Loucy (cell line): ENCODE measurements at regions not wholly inside any gene's neighbourhood (a gene's known extent, or its start where the extent isn't known, plus 50 kb on each side); places are given as distances from the start of the nearest gene placed in this dataset.

Experiments used
- H2AFZ ChIP-seq: fragments of 200-600 bp; sonication (generic); 2 replicates; pipeline ENCODE4 v1.6.0; 2016; ENCODE audit warnings: antibody characterized with exemption, mild to moderate bottlenecking, low read length, moderate library complexity
- H3F3A ChIP-seq: fragments of 200-600 bp; 2 replicates; pipeline ENCODE4 v1.6.0; 2016; ENCODE audit warnings: antibody characterized with exemption, low read depth, mild to moderate bottlenecking
- H3K27me3 ChIP-seq: fragments of 200-600 bp; sonication (generic); 2 replicates; pipeline ENCODE4 v1.6.1; 2014; ENCODE audit warnings: low read length, mild to moderate bottlenecking; ENCODE audit not compliant: insufficient read depth, poor library complexity, severe bottlenecking
- H3K36me3 ChIP-seq: fragments of 200-600 bp; sonication (generic); 2 replicates; pipeline ENCODE4 v1.6.1; 2016; ENCODE audit warnings: low read length; ENCODE audit not compliant: insufficient read depth
- H3K4me1 ChIP-seq: fragments of 200-600 bp; sonication (generic); 2 replicates; pipeline ENCODE4 v1.5.1; 2014; ENCODE audit warnings: low read length, mild to moderate bottlenecking; ENCODE audit not compliant: insufficient read depth, poor library complexity, severe bottlenecking
- H3K4me2 ChIP-seq: fragments of 200-600 bp; sonication (generic); 2 replicates; pipeline ENCODE4 v1.6.0; 2014; ENCODE audit warnings: antibody characterized with exemption, low read length, low read depth, mild to moderate bottlenecking; ENCODE audit not compliant: poor library complexity, severe bottlenecking
- H3K4me3 ChIP-seq: fragments of 200-600 bp; sonication (generic); 2 replicates; pipeline ENCODE4 v1.5.1; 2014; ENCODE audit warnings: low read length, mild to moderate bottlenecking, mixed read lengths; ENCODE audit not compliant: poor library complexity, severe bottlenecking
- H3K79me2 ChIP-seq: fragments of 200-600 bp; sonication (generic); 2 replicates; pipeline ENCODE4 v1.6.1; 2014; ENCODE audit warnings: low read length; ENCODE audit not compliant: insufficient read depth
- H3K9ac ChIP-seq: fragments of 200-600 bp; sonication (generic); 2 replicates; pipeline ENCODE4 v1.6.0; 2014; ENCODE audit warnings: mild to moderate bottlenecking, low read depth, low read length, moderate library complexity; ENCODE audit not compliant: poor library complexity, severe bottlenecking
- H3K9me2 ChIP-seq: fragments of 200-600 bp; sonication (generic); replicated peaks from 2 replicates; pipeline ENCODE4 v1.6.1; 2016; ENCODE audit warnings: low read depth, low read length, mixed read lengths
- H3K9me3 ChIP-seq: fragments of 200-600 bp; sonication (generic); 2 replicates; pipeline ENCODE4 v1.6.1; 2014; ENCODE audit warnings: mild to moderate bottlenecking, antibody characterized with exemption, low read length, low read depth; ENCODE audit not compliant: insufficient read depth
- H4K20me1 ChIP-seq: fragments of 200-600 bp; sonication (generic); 2 replicates; pipeline ENCODE4 v1.6.0; 2014; ENCODE audit warnings: antibody characterized with exemption, low read length, mild to moderate bottlenecking; ENCODE audit not compliant: insufficient read depth, poor library complexity, severe bottlenecking
- CTCF ChIP-seq: fragments of 200-600 bp; sonication (generic); conservative IDR thresholded peaks from 2 replicates; pipeline ENCODE4 v1.5.1; 2014; ENCODE audit warnings: mild to moderate bottlenecking, antibody characterized with exemption, low read length
- EZH2phosphoT487 ChIP-seq: fragments of 200-600 bp; IDR thresholded peaks from 2 replicates; pipeline ENCODE4 v1.6.1; 2018; ENCODE audit warnings: antibody characterized with exemption, mild to moderate bottlenecking, moderate library complexity, borderline replicate concordance

GRCh38 chr9:93898502-93899426, 56.4 kb downstream of the BARX1 start:
- no peaks in the 10 kb centered on the region for H3K4me1 ChIP-seq
- H3K4me3 ChIP-seq = no peak overlapping the region
- H3K9ac ChIP-seq = no peak overlapping the region
- H3K79me2 ChIP-seq = no peaks in the 10 kb centered on the region
- H3K9me3 ChIP-seq = peaks cover 18% of the 10 kb centered on the region; the same call in 1 of the 2 replicates
- H3K4me2 ChIP-seq = no peak overlapping the region
- TF ChIP-seq EZH2phosphoT487 (no peak), CTCF (no peak)
- H2AFZ ChIP-seq = no peak overlapping the region
- H3K36me3 ChIP-seq = no peaks in the 10 kb centered on the region
- H3K9me2 ChIP-seq = no peaks in the 10 kb centered on the region
- no peaks in the 10 kb centered on the region for H4K20me1 ChIP-seq
- no peaks in the 10 kb centered on the region for H3F3A ChIP-seq
- no peaks in the 10 kb centered on the region for H3K27me3 ChIP-seq

GRCh38 chr9:93898026-93898425, 57.1 kb downstream of the BARX1 start:
- Histone ChIP-seq H3K4me1 (no peaks in the 10 kb centered on the region), H3F3A (no peaks in the 10 kb centered on the region), H3K27me3 (no peaks in the 10 kb centered on the region), H3K9ac (no peak overlapping the region), H2AFZ (no peak overlapping the region), H4K20me1 (no peaks in the 10 kb centered on the region), H3K79me2 (no peaks in the 10 kb centered on the region), H3K4me2 (no peak overlapping the region), H3K9me3 (peaks cover 22% of the 10 kb centered on the region; the same call in 1 of the 2 replicates), H3K9me2 (no peaks in the 10 kb centered on the region), H3K36me3 (no peaks in the 10 kb centered on the region), H3K4me3 (no peak overlapping the region)
- TF ChIP-seq CTCF (no peak), EZH2phosphoT487 (no peak)

- no peaks in the 10 kb centered on the region for H3K4me1 ChIP-seq
- H3K27me3 ChIP-seq = no peaks in the 10 kb centered on the region
- no peak overlapping the region for H3K4me2 ChIP-seq
- H3K36me3 ChIP-seq = no peaks in the 10 kb centered on the region
- H3K79me2 ChIP-seq = no peaks in the 10 kb centered on the region
- H3K4me3 ChIP-seq = no peak overlapping the region
- H3K9me3 ChIP-seq = peaks cover 22% of the 10 kb centered on the region; the same call in 1 of the 2 replicates
- no peaks in the 10 kb centered on the region for H4K20me1 ChIP-seq
- no peak for TF ChIP-seq CTCF
- no peak for TF ChIP-seq EZH2phosphoT487
- no peaks in the 10 kb centered on the region for H3K9me2 ChIP-seq
- no peak overlapping the region for H2AFZ ChIP-seq
- no peaks in the 10 kb centered on the region for H3F3A ChIP-seq
- no peak overlapping the region for H3K9ac ChIP-seq
Measured at GRCh38 chr9:93897075-93897970, 57.8 kb downstream of the BARX1 start.
